ENCODE measurements at regions not wholly inside any gene's neighbourhood (a gene's known extent, or its start where the extent isn't known, plus 50 kb on each side); places are given as distances from the start of the nearest gene placed in this dataset.

DNA sequence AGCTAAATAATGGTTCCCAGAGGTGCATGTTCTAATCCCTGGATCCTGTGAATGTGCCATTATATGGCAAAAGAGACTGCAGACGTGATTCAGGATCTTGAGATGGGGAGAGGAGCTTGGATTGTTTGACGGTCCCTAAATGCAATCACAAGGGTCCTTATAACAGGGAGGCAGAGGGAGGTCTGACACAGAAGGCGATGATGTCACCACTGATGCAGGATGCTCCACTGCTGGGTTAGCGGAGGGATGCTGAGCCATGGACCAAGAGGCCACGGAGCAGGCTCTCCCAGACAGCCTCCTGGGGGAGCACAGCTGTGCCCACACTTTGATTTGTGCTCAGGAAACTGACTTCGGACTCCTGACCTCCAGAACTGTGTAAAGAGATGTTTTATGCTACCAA, 156.2 kb downstream of the UXS1 start:
- no peak overlapping the region for H3K27ac Mint-ChIP-seq
- intact Hi-C loops (cut with DNase I, micrococcal nuclease), result no loop called here
- H3K36me3 Mint-ChIP-seq (ENCODE audit: low read depth), result no peaks in the 10 kb centered on the region

GRCh38 chr2:106037262-106037661, 156.8 kb downstream of the UXS1 start:
- DNase-seq (no peak), ATAC-seq (ENCODE audit: poor library complexity) (no peak)
- no peaks in the 10 kb centered on the region for H3K27me3 ChIP-seq (ENCODE audit: control insufficient read depth in 1 of 2, insufficient read depth in 2 of 2, low read length in 2 of 2)
- Mint-ChIP-seq H3K9me3 (no peaks in the 10 kb centered on the region), H3K4me1 (ENCODE audit: low read depth) (peaks cover 12% of the 10 kb centered on the region), H3K4me3 (no peak overlapping the region), H3K36me3 (ENCODE audit: low read depth) (no peaks in the 10 kb centered on the region), H3K27me3 (no peaks in the 10 kb centered on the region), H3K27ac (no peak overlapping the region)
- peaks cover 5% of the 10 kb centered on the region for H3K4me1 ChIP-seq (ENCODE audit: insufficient read depth, low read length)
- H3K4me3 ChIP-seq (ENCODE audit: low read length), result no peak overlapping the region
- CTCF ChIA-PET, result no interaction called here
- POLR2A ChIA-PET, result no interaction called here
- no peak for TF ChIP-seq CTCF (IDR thresholded peaks at IDR 0.05)
- no peaks in the 10 kb centered on the region for H3K9me3 ChIP-seq (ENCODE audit: control insufficient read depth in 1 of 2, insufficient read depth in 1 of 2, low read length in 2 of 2)
- H3K27ac ChIP-seq (ENCODE audit: low read depth in 1 of 2, low read length in 2 of 2), result no peak overlapping the region
- no peaks in the 10 kb centered on the region for H3K36me3 ChIP-seq (ENCODE audit: insufficient read depth, low read length)
- intact Hi-C loops (cut with DNase I, micrococcal nuclease), result no loop called here

More for the DNA sequence above, 156.2 kb downstream of the UXS1 start:
- H3K27me3 ChIP-seq (ENCODE audit: control insufficient read depth in 1 of 2, insufficient read depth in 2 of 2, low read length in 2 of 2), result no peaks in the 10 kb centered on the region
- ATAC-seq (ENCODE audit: poor library complexity) (no peak), DNase-seq (no peak)
- ChIA-PET POLR2A (no interaction called here), CTCF (no interaction called here)
- no peak overlapping the region for H3K27ac ChIP-seq (ENCODE audit: low read depth in 1 of 2, low read length in 2 of 2)
- H3K4me1 ChIP-seq (ENCODE audit: insufficient read depth, low read length), result peaks cover 5% of the 10 kb centered on the region
- peaks cover 12% of the 10 kb centered on the region for H3K4me1 Mint-ChIP-seq (ENCODE audit: low read depth)
- no peaks in the 10 kb centered on the region for H3K27me3 Mint-ChIP-seq
- no peaks in the 10 kb centered on the region for H3K36me3 ChIP-seq (ENCODE audit: insufficient read depth, low read length)
- H3K4me3 Mint-ChIP-seq, result no peak overlapping the region
- TF ChIP-seq CTCF (IDR thresholded peaks at IDR 0.05), result no peak
- H3K9me3 ChIP-seq (ENCODE audit: control insufficient read depth in 1 of 2, insufficient read depth in 1 of 2, low read length in 2 of 2), result no peaks in the 10 kb centered on the region
- no peaks in the 10 kb centered on the region for H3K9me3 Mint-ChIP-seq
- no peak overlapping the region for H3K4me3 ChIP-seq (ENCODE audit: low read length)

- ATAC-seq (ENCODE audit: poor library complexity), result no peak
- intact Hi-C loops (cut with DNase I, micrococcal nuclease), result loop anchor here in 1 of 2 experiments (5.0 kb wide), 1 partner anchor 82 kb away; no protein-coding TSS in a partner anchor
- no peak overlapping the region for H3K27ac Mint-ChIP-seq
- no peak overlapping the region for H3K4me3 Mint-ChIP-seq
- no peak overlapping the region for H3K4me3 ChIP-seq (ENCODE audit: low read length)
- H3K9me3 ChIP-seq (ENCODE audit: control insufficient read depth in 1 of 2, insufficient read depth in 1 of 2, low read length in 2 of 2), result no peaks in the 10 kb centered on the region
- TF ChIP-seq CTCF (IDR thresholded peaks at IDR 0.05), result no peak
- no peak for DNase-seq
- no peaks in the 10 kb centered on the region for H3K27me3 Mint-ChIP-seq
- H3K36me3 ChIP-seq (ENCODE audit: insufficient read depth, low read length), result no peaks in the 10 kb centered on the region
- peaks cover 5% of the 10 kb centered on the region for H3K4me1 ChIP-seq (ENCODE audit: insufficient read depth, low read length)
- H3K9me3 Mint-ChIP-seq, result no peaks in the 10 kb centered on the region
- ChIA-PET CTCF (no interaction called here), POLR2A (no interaction called here)
- peaks cover 12% of the 10 kb centered on the region for H3K4me1 Mint-ChIP-seq (ENCODE audit: low read depth)
- H3K27me3 ChIP-seq (ENCODE audit: control insufficient read depth in 1 of 2, insufficient read depth in 2 of 2, low read length in 2 of 2), result no peaks in the 10 kb centered on the region
- no peak overlapping the region for H3K27ac ChIP-seq (ENCODE audit: low read depth in 1 of 2, low read length in 2 of 2)
- H3K36me3 Mint-ChIP-seq (ENCODE audit: low read depth), result no peaks in the 10 kb centered on the region
These were observed 159.8 kb downstream of the UXS1 start for GRCh38 chr2:106034325-106034724.

Data from CD4-positive, alpha-beta T cell (primary cell).